H9 (cell line): ENCODE measurements at regions not wholly inside any gene's neighbourhood (a gene's known extent, or its start where the extent isn't known, plus 50 kb on each side); places are given as distances from the start of the nearest gene placed in this dataset.

ENCODE experiments used
- DNase-seq: peaks from one replicate; pipeline ENCODE4 v3.0.0-alpha.2; 2017
- H2AFZ ChIP-seq: one replicate; pipeline ENCODE4 v1.6.1; 2013; ENCODE audit warnings: mild to moderate bottlenecking, low read length, control low read depth, moderate library complexity
- H2AK5ac ChIP-seq: 2 replicates; pipeline ENCODE4 v1.6.1; 2013; ENCODE audit warnings: low read length, control low read depth, mixed read lengths; ENCODE audit not compliant: insufficient read length
- H2BK120ac ChIP-seq: one replicate; pipeline ENCODE4 v1.6.1; 2013; ENCODE audit warnings: low read depth, mild to moderate bottlenecking, low read length, control low read depth, inconsistent platforms; ENCODE audit not compliant: poor library complexity, severe bottlenecking
- H2BK12ac ChIP-seq: 2 replicates; pipeline ENCODE4 v1.6.1; 2013; ENCODE audit warnings: low read length, control low read depth, mixed read lengths, low read depth; ENCODE audit not compliant: insufficient read length
- H2BK15ac ChIP-seq: 2 replicates; pipeline ENCODE4 v1.6.1; 2013; ENCODE audit warnings: low read depth, low read length, control low read depth
- H2BK20ac ChIP-seq: one replicate; pipeline ENCODE4 v1.6.1; 2013; ENCODE audit warnings: low read depth, mild to moderate bottlenecking, low read length, control low read depth, inconsistent platforms; ENCODE audit not compliant: poor library complexity, severe bottlenecking
- H2BK5ac ChIP-seq: 2 replicates; pipeline ENCODE4 v1.6.1; 2013; ENCODE audit warnings: low read length, control low read depth, mixed read lengths; ENCODE audit not compliant: insufficient read length
- H3K14ac ChIP-seq: 2 replicates; pipeline ENCODE4 v1.6.1; 2013; ENCODE audit warnings: low read length, control low read depth; ENCODE audit not compliant: insufficient read depth
- H3K18ac ChIP-seq: 2 replicates; pipeline ENCODE4 v1.6.1; 2013; ENCODE audit warnings: low read depth, mild to moderate bottlenecking, mixed read lengths, low read length, control low read depth; ENCODE audit not compliant: insufficient read length
- H3K23ac ChIP-seq: 2 replicates; pipeline ENCODE4 v1.6.1; 2013; ENCODE audit warnings: low read length, control low read depth, mixed read lengths, low read depth; ENCODE audit not compliant: insufficient read length
- H3K23me2 ChIP-seq: 2 replicates; pipeline ENCODE4 v1.6.1; 2013; ENCODE audit warnings: low read depth, mild to moderate bottlenecking, mixed read lengths, low read length, control low read depth; ENCODE audit not compliant: insufficient read length, poor library complexity, severe bottlenecking
- H3K27ac ChIP-seq: 2 replicates; pipeline ENCODE4 v1.5.1; 2013; ENCODE audit warnings: low read length, control low read depth, mixed read lengths, low read depth; ENCODE audit not compliant: insufficient read length
- H3K27me3 ChIP-seq: 2 replicates; pipeline ENCODE4 v1.6.1; 2013; ENCODE audit warnings: low read length, control low read depth, inconsistent platforms; ENCODE audit not compliant: insufficient read depth
- H3K4ac ChIP-seq: 2 replicates; pipeline ENCODE4 v1.6.1; 2013; ENCODE audit warnings: low read depth, mild to moderate bottlenecking, control low read depth, inconsistent platforms, low read length, moderate library complexity
- H3K4me1 ChIP-seq: 2 replicates; pipeline ENCODE4 v1.6.1; 2013; ENCODE audit warnings: low read length, control low read depth, inconsistent platforms; ENCODE audit not compliant: insufficient read depth
- H3K4me2 ChIP-seq: 2 replicates; pipeline ENCODE4 v1.6.1; 2013; ENCODE audit warnings: low read length, control low read depth, mixed read lengths; ENCODE audit not compliant: insufficient read length, insufficient read depth
- H3K56ac ChIP-seq: 2 replicates; pipeline ENCODE4 v1.6.1; 2013; ENCODE audit warnings: low read depth, mild to moderate bottlenecking, mixed read lengths, low read length, control low read depth; ENCODE audit not compliant: insufficient read length
- H3K79me1 ChIP-seq: 2 replicates; pipeline ENCODE4 v1.6.1; 2013; ENCODE audit warnings: low read depth, mild to moderate bottlenecking, moderate library complexity, low read length, control low read depth, inconsistent platforms; ENCODE audit not compliant: insufficient read depth, poor library complexity, severe bottlenecking
- H3K79me2 ChIP-seq: 2 replicates; pipeline ENCODE4 v1.6.1; 2013; ENCODE audit warnings: low read length, control low read depth, inconsistent platforms; ENCODE audit not compliant: insufficient read depth
- H3K9ac ChIP-seq: 2 replicates; pipeline ENCODE4 v1.6.1; 2013; ENCODE audit warnings: low read length, control low read depth, mixed read lengths; ENCODE audit not compliant: insufficient read length; ENCODE audit errors: extremely low read depth
- H3K9me3 ChIP-seq: one replicate; pipeline ENCODE4 v1.6.1; 2013; ENCODE audit warnings: low read depth, low read length, inconsistent platforms; ENCODE audit not compliant: control insufficient read depth
- H3T11ph ChIP-seq: one replicate; pipeline ENCODE4 v1.6.1; 2013; ENCODE audit warnings: mild to moderate bottlenecking, low read length, control low read depth, inconsistent platforms
- H4K20me1 ChIP-seq: one replicate; pipeline ENCODE4 v1.6.1; 2013; ENCODE audit not compliant: control insufficient read depth, insufficient read length, insufficient read depth
- H4K5ac ChIP-seq: 2 replicates; pipeline ENCODE4 v1.6.1; 2013; ENCODE audit warnings: low read depth, mild to moderate bottlenecking, mixed read lengths, low read length, control low read depth; ENCODE audit not compliant: insufficient read length
- H4K8ac ChIP-seq: replicated peaks from 2 replicates; pipeline ENCODE4 v1.6.1; 2013; ENCODE audit warnings: low read length, control low read depth, mixed read lengths, low read depth; ENCODE audit not compliant: insufficient read length
- H4K91ac ChIP-seq: 2 replicates; pipeline ENCODE4 v1.6.1; 2013; ENCODE audit warnings: low read depth, mild to moderate bottlenecking, moderate library complexity, mixed read lengths, low read length, control low read depth; ENCODE audit not compliant: insufficient read length
- H3K27ac Mint-ChIP-seq, 3 experiments: 2 replicates in 2 of 3; 3 replicates in 1 of 3; pipeline ENCODE4 v1.8.0; 2020 to 2021; ENCODE audit warnings: mixed read lengths in 3 of 3, mild to moderate bottlenecking in 1 of 3, moderate library complexity in 1 of 3
- H3K27me3 Mint-ChIP-seq: 2 replicates; pipeline ENCODE4 v1.8.0; 2021; ENCODE audit warnings: low read depth, mild to moderate bottlenecking, moderate library complexity, mixed read lengths
- H3K36me3 Mint-ChIP-seq, 3 experiments: 2 replicates in 2 of 3; 3 replicates in 1 of 3; pipeline ENCODE4 v1.8.0; 2020 to 2021; ENCODE audit warnings: low read depth in 3 of 3, mixed read lengths in 3 of 3; ENCODE audit not compliant: insufficient read depth in 1 of 3
- H3K4me1 Mint-ChIP-seq, 2 experiments: 2 replicates each; pipeline ENCODE4 v1.8.0; 2020; ENCODE audit warnings: mixed read lengths in 2 of 2
- H3K4me3 Mint-ChIP-seq, 2 experiments: 2 replicates in 1 of 2; 3 replicates in 1 of 2; pipeline ENCODE4 v1.8.0; 2020 to 2021; ENCODE audit warnings: mild to moderate bottlenecking in 2 of 2, mixed read lengths in 2 of 2, moderate library complexity in 1 of 2
- H3K9me3 Mint-ChIP-seq, 2 experiments: 2 replicates in 1 of 2; 3 replicates in 1 of 2; pipeline ENCODE4 v1.8.0; 2020; ENCODE audit warnings: mild to moderate bottlenecking in 2 of 2, mixed read lengths in 2 of 2, moderate library complexity in 1 of 2
- CTCF ChIP-seq: fragments of 200-600 bp; sonication (generic); conservative IDR thresholded peaks from 3 replicates; pipeline ENCODE4 v1.8.0; 2021; ENCODE audit warnings: antibody characterized with exemption, mild to moderate bottlenecking
- WGBS: extraction: QIAGEN DNeasy Blood & Tissue Kit; methylation state at CpG from one replicate; pipeline ENCODE4 v1.1.7; 2013; ENCODE audit warnings: missing lambda C conversion rate, low lambda C conversion rate, mixed read lengths; ENCODE audit not compliant: insufficient read length; ENCODE audit errors: extremely low coverage; 5-methylcytosine and 5-hydroxymethylcytosine counted together

GRCh38 chr7:27349621-27350020 lies 107.0 kb downstream of the EVX1 start:
- no peaks in the 10 kb centered on the region for H3K4me1 ChIP-seq
- no peak overlapping the region for H2BK20ac ChIP-seq
- H3K4me3 Mint-ChIP-seq: no peak overlapping the region
- H3K23me2 ChIP-seq: no peaks in the 10 kb centered on the region
- no peak overlapping the region for H4K5ac ChIP-seq
- H4K20me1 ChIP-seq: no peaks in the 10 kb centered on the region
- no peak overlapping the region for H3T11ph ChIP-seq
- no peak overlapping the region for H3K9ac ChIP-seq
- no peak overlapping the region for H3K14ac ChIP-seq
- H3K18ac ChIP-seq: no peak overlapping the region
- no peak overlapping the region for H2BK15ac ChIP-seq
- no peak overlapping the region for H3K4me2 ChIP-seq
- no peak overlapping the region for H3K27ac ChIP-seq
- H2AK5ac ChIP-seq: no peak overlapping the region
- H4K8ac ChIP-seq: no peak overlapping the region
- H3K9me3 Mint-ChIP-seq: no peaks in the 10 kb centered on the region
- no peak overlapping the region for H3K27ac Mint-ChIP-seq
- DNase-seq: no peak
- H2AFZ ChIP-seq: no peak overlapping the region
- no peaks in the 10 kb centered on the region for H3K79me1 ChIP-seq
- H3K56ac ChIP-seq: no peak overlapping the region
- H3K9me3 ChIP-seq: no peaks in the 10 kb centered on the region
- H3K4ac ChIP-seq: no peak overlapping the region
- H3K27me3 Mint-ChIP-seq: peaks cover 2% of the 10 kb centered on the region; the same call in 1 of the 2 replicates
- TF ChIP-seq CTCF: no peak
- no peaks in the 10 kb centered on the region for H3K79me2 ChIP-seq
- H2BK120ac ChIP-seq: no peak overlapping the region
- WGBS: no CpG with 5 or more reads among the region's 2 CpGs
- H4K91ac ChIP-seq: no peak overlapping the region
- H2BK5ac ChIP-seq: no peak overlapping the region
- no peak overlapping the region for H3K23ac ChIP-seq
- H3K4me1 Mint-ChIP-seq: peaks cover 4 to 20% of the 10 kb centered on the region in 2 experiments
- H3K36me3 Mint-ChIP-seq: no peaks in the 10 kb centered on the region
- H2BK12ac ChIP-seq: no peak overlapping the region
- H3K27me3 ChIP-seq: no peaks in the 10 kb centered on the region
